Neural progenitor cell (in vitro differentiated cells): ENCODE measurements at regions not wholly inside any gene's neighbourhood (a gene's known extent, or its start where the extent isn't known, plus 50 kb on each side); places are given as distances from the start of the nearest gene placed in this dataset.

Experiments
- DNase-seq: peaks from one replicate; pipeline ENCODE4 v3.0.0-alpha.2; 2016; ENCODE audit warnings: low spot score
- H2AFZ ChIP-seq: fragments of 200-600 bp; sonication (generic); replicated peaks from 2 replicates; pipeline ENCODE4 v1.6.1; 2016; ENCODE audit warnings: antibody characterized with exemption
- H3F3A ChIP-seq: fragments of 200-600 bp; sonication (generic); 2 replicates; pipeline ENCODE4 v1.6.1; 2016; ENCODE audit warnings: antibody characterized with exemption, low read depth
- H3K27ac ChIP-seq: fragments of 200-600 bp; sonication (generic); 2 replicates; pipeline ENCODE4 v1.5.1; 2016; ENCODE audit warnings: mild to moderate bottlenecking
- H3K27me3 ChIP-seq: fragments of 200-600 bp; sonication (generic); 2 replicates; pipeline ENCODE4 v1.6.1; 2016; ENCODE audit warnings: mild to moderate bottlenecking, moderate library complexity
- H3K36me3 ChIP-seq: fragments of 200-600 bp; sonication (generic); 2 replicates; pipeline ENCODE4 v1.5.1; 2016
- H3K4me1 ChIP-seq: fragments of 200-600 bp; sonication (generic); 2 replicates; pipeline ENCODE4 v1.6.1; 2016; ENCODE audit warnings: mixed run types
- H3K4me2 ChIP-seq: fragments of 200-600 bp; sonication (generic); 2 replicates; pipeline ENCODE4 v1.6.1; 2016
- H3K4me3 ChIP-seq: fragments of 200-600 bp; sonication (generic); 2 replicates; pipeline ENCODE4 v1.5.1; 2016
- H3K79me2 ChIP-seq: fragments of 200-600 bp; sonication (generic); 2 replicates; pipeline ENCODE4 v1.6.1; 2016; ENCODE audit warnings: low read depth
- H3K9ac ChIP-seq: fragments of 200-600 bp; sonication (generic); 2 replicates; pipeline ENCODE4 v1.6.1; 2016
- H3K9me3 ChIP-seq: fragments of 200-600 bp; sonication (generic); 2 replicates; pipeline ENCODE4 v1.5.1; 2016; ENCODE audit warnings: low read depth
- H4K20me1 ChIP-seq: fragments of 200-600 bp; sonication (generic); 2 replicates; pipeline ENCODE4 v1.6.1; 2016; ENCODE audit warnings: low read depth
- H3K27ac Mint-ChIP-seq: 3 replicates; pipeline ENCODE4 v1.8.0; 2021; ENCODE audit warnings: mixed read lengths
- H3K27me3 Mint-ChIP-seq: 2 replicates; pipeline ENCODE4 v1.8.0; 2022; ENCODE audit warnings: low read depth, mild to moderate bottlenecking, inconsistent platforms, moderate library complexity, mixed read lengths; ENCODE audit not compliant: insufficient read depth
- H3K36me3 Mint-ChIP-seq: 3 replicates; pipeline ENCODE4 v1.8.0; 2021; ENCODE audit warnings: mixed read lengths
- H3K4me1 Mint-ChIP-seq: 3 replicates; pipeline ENCODE4 v1.8.0; 2021; ENCODE audit warnings: mixed read lengths
- H3K4me3 Mint-ChIP-seq: 3 replicates; pipeline ENCODE4 v1.8.0; 2021; ENCODE audit warnings: mild to moderate bottlenecking, moderate library complexity, mixed read lengths
- H3K9me3 Mint-ChIP-seq: 3 replicates; pipeline ENCODE4 v1.8.0; 2020; ENCODE audit warnings: mixed read lengths
- CTCF ChIP-seq: fragments of 200-600 bp; sonication (generic); IDR thresholded peaks from 2 replicates; pipeline ENCODE4 v1.5.1; 2017; ENCODE audit warnings: antibody characterized with exemption, mild to moderate bottlenecking
- EZH2 ChIP-seq: fragments of 200-600 bp; sonication (generic); IDR thresholded peaks from 2 replicates; pipeline ENCODE4 v1.6.1; 2017; ENCODE audit warnings: antibody characterized with exemption, mild to moderate bottlenecking, moderate library complexity
- EZH2phosphoT487 ChIP-seq: fragments of 200-600 bp; sonication (generic); IDR thresholded peaks from 2 replicates; pipeline ENCODE4 v1.6.1; 2017; ENCODE audit warnings: antibody characterized with exemption

GRCh38 chr14:53757732-53758131, 198.9 kb downstream of the BMP4 start:
- H3K4me2 ChIP-seq: no peak overlapping the region
- H3K27me3 ChIP-seq: no peaks in the 10 kb centered on the region
- Mint-ChIP-seq H3K36me3 (no peaks in the 10 kb centered on the region), H3K9me3 (peaks cover 11% of the 10 kb centered on the region), H3K27me3 (no peaks in the 10 kb centered on the region), H3K4me1 (no peaks in the 10 kb centered on the region), H3K4me3 (no peak overlapping the region), H3K27ac (no peak overlapping the region)
- H3F3A ChIP-seq: no peaks in the 10 kb centered on the region
- H4K20me1 ChIP-seq: no peaks in the 10 kb centered on the region
- H3K9ac ChIP-seq: no peak overlapping the region
- no peak overlapping the region for H3K27ac ChIP-seq
- H3K4me3 ChIP-seq: no peak overlapping the region
- H3K36me3 ChIP-seq: no peaks in the 10 kb centered on the region
- no peaks in the 10 kb centered on the region for H3K79me2 ChIP-seq
- TF ChIP-seq EZH2 (no peak), CTCF (no peak), EZH2phosphoT487 (no peak)
- no peak overlapping the region for H2AFZ ChIP-seq
- no peak for DNase-seq
- peaks cover 4% of the 10 kb centered on the region for H3K9me3 ChIP-seq
- H3K4me1 ChIP-seq: no peaks in the 10 kb centered on the region

- Mint-ChIP-seq H3K9me3 (peaks cover 7% of the 10 kb centered on the region), H3K4me3 (no peak overlapping the region), H3K27me3 (no peaks in the 10 kb centered on the region), H3K4me1 (no peaks in the 10 kb centered on the region), H3K27ac (no peak overlapping the region), H3K36me3 (no peaks in the 10 kb centered on the region)
- H3K36me3 ChIP-seq: no peaks in the 10 kb centered on the region
- DNase-seq: no peak
- H3K27ac ChIP-seq: no peak overlapping the region
- peaks cover 4% of the 10 kb centered on the region for H3K9me3 ChIP-seq
- H3K4me3 ChIP-seq: no peak overlapping the region
- H2AFZ ChIP-seq: no peak overlapping the region
- H3F3A ChIP-seq: no peaks in the 10 kb centered on the region
- H3K79me2 ChIP-seq: no peaks in the 10 kb centered on the region
- no peaks in the 10 kb centered on the region for H3K4me1 ChIP-seq
- H3K27me3 ChIP-seq: no peaks in the 10 kb centered on the region
- TF ChIP-seq EZH2 (no peak), CTCF (no peak), EZH2phosphoT487 (no peak)
- H3K9ac ChIP-seq: no peak overlapping the region
- no peaks in the 10 kb centered on the region for H4K20me1 ChIP-seq
- H3K4me2 ChIP-seq: no peak overlapping the region
Measured at GRCh38 chr14:53751650-53752049, 205.0 kb downstream of the BMP4 start.

GRCh38 chr14:53748691-53749090, 207.9 kb downstream of the BMP4 start:
- Histone ChIP-seq H3K27me3 (peaks cover 3% of the 10 kb centered on the region), H3K9me3 (no peaks in the 10 kb centered on the region), H3K4me2 (no peak overlapping the region), H3K27ac (no peak overlapping the region), H4K20me1 (no peaks in the 10 kb centered on the region), H3F3A (no peaks in the 10 kb centered on the region), H3K9ac (no peak overlapping the region), H3K4me1 (no peaks in the 10 kb centered on the region), H2AFZ (no peak overlapping the region), H3K4me3 (no peak overlapping the region), H3K79me2 (no peaks in the 10 kb centered on the region), H3K36me3 (no peaks in the 10 kb centered on the region)
- H3K27me3 Mint-ChIP-seq: no peaks in the 10 kb centered on the region
- H3K36me3 Mint-ChIP-seq: no peaks in the 10 kb centered on the region
- H3K27ac Mint-ChIP-seq: no peak overlapping the region
- H3K4me1 Mint-ChIP-seq: no peaks in the 10 kb centered on the region
- no peak for TF ChIP-seq EZH2
- TF ChIP-seq EZH2phosphoT487: no peak
- no peak for TF ChIP-seq CTCF
- no peak for DNase-seq
- H3K4me3 Mint-ChIP-seq: no peak overlapping the region
- peaks cover 3% of the 10 kb centered on the region for H3K9me3 Mint-ChIP-seq
